BE2C (cell line): ENCODE measurements at regions not wholly inside any gene's neighbourhood (a gene's known extent, or its start where the extent isn't known, plus 50 kb on each side); places are given as distances from the start of the nearest gene placed in this dataset.

Experiments used
- DNase-seq: peaks from one replicate; pipeline ENCODE4 v3.0.0-alpha.2; 2020
- H3K27me3 ChIP-seq: fragments of 250-450 bp; sonication (Bioruptor Pico); 2 replicates; pipeline ENCODE4 v1.5.1; 2020; ENCODE audit warnings: mild to moderate bottlenecking
- H3K36me3 ChIP-seq: fragments of 250-450 bp; sonication (Bioruptor Pico); 2 replicates; pipeline ENCODE4 v1.5.1; 2020; ENCODE audit warnings: mild to moderate bottlenecking
- H3K4me1 ChIP-seq: fragments of 250-450 bp; sonication (Bioruptor Pico); 2 replicates; pipeline ENCODE4 v1.5.1; 2020
- H3K4me3 ChIP-seq: 2 replicates; pipeline ENCODE4 v1.5.1; 2011; ENCODE audit warnings: low read depth, low read length
- H3K9me3 ChIP-seq: fragments of 250-450 bp; sonication (Bioruptor Pico); 2 replicates; pipeline ENCODE4 v1.5.1; 2020
- CTCF ChIP-seq: IDR thresholded peaks from 2 replicates; pipeline ENCODE4 v1.5.1; 2012; ENCODE audit warnings: mild to moderate bottlenecking, low read depth, low read length

GRCh38 chr13:47027780-47028437 is 131.1 kb upstream of the HTR2A start:
- TF ChIP-seq CTCF = no peak
- Histone ChIP-seq H3K36me3 (no peaks in the 10 kb centered on the region), H3K4me3 (no peak overlapping the region), H3K27me3 (no peaks in the 10 kb centered on the region), H3K9me3 (no peaks in the 10 kb centered on the region), H3K4me1 (peaks cover 12% of the 10 kb centered on the region)
- no peak for DNase-seq

- H3K27me3 ChIP-seq = no peaks in the 10 kb centered on the region
- no peaks in the 10 kb centered on the region; the same call in 1 of the 2 replicates for H3K9me3 ChIP-seq
- H3K36me3 ChIP-seq = no peaks in the 10 kb centered on the region
- DNase-seq = peak; percentile 15
- H3K4me3 ChIP-seq = no peak overlapping the region
- no peak for TF ChIP-seq CTCF
- peaks cover 12% of the 10 kb centered on the region for H3K4me1 ChIP-seq
Measured at GRCh38 chr13:47025791-47026447, 129.1 kb upstream of the HTR2A start.

GRCh38 chr13:47019977-47020376 is 123.1 kb upstream of the HTR2A start:
- Histone ChIP-seq H3K9me3 (no peaks in the 10 kb centered on the region; the same call in 1 of the 2 replicates), H3K27me3 (no peaks in the 10 kb centered on the region), H3K36me3 (no peaks in the 10 kb centered on the region), H3K4me3 (no peak overlapping the region), H3K4me1 (peaks cover 4% of the 10 kb centered on the region; the same call in 1 of the 2 replicates)
- no peak for DNase-seq
- TF ChIP-seq CTCF = no peak

- H3K9me3 ChIP-seq = no peaks in the 10 kb centered on the region; the same call in 1 of the 2 replicates
- DNase-seq = no peak
- no peak overlapping the region for H3K4me3 ChIP-seq
- no peaks in the 10 kb centered on the region for H3K36me3 ChIP-seq
- H3K4me1 ChIP-seq = no peaks in the 10 kb centered on the region
- no peaks in the 10 kb centered on the region for H3K27me3 ChIP-seq
- no peak for TF ChIP-seq CTCF
Measured at GRCh38 chr13:47017476-47017875, 120.6 kb upstream of the HTR2A start.

GRCh38 chr13:47008318-47008717 is 111.5 kb upstream of the HTR2A start:
- no peak for DNase-seq
- no peak overlapping the region for H3K4me3 ChIP-seq
- no peak for TF ChIP-seq CTCF
- no peaks in the 10 kb centered on the region for H3K9me3 ChIP-seq
- H3K27me3 ChIP-seq = no peaks in the 10 kb centered on the region; the same call in 1 of the 2 replicates
- H3K4me1 ChIP-seq = no peaks in the 10 kb centered on the region
- H3K36me3 ChIP-seq = no peaks in the 10 kb centered on the region
